Liver (tissue), 8 donors: ENCODE measurements at regions not wholly inside any gene's neighbourhood (a gene's known extent, or its start where the extent isn't known, plus 50 kb on each side); places are given as distances from the start of the nearest gene placed in this dataset.

Experiments used
- DNase-seq: peaks from one replicate; pipeline ENCODE4 v3.0.0-alpha.2; 2017; ENCODE audit warnings: low spot score
- H3K27ac ChIP-seq, 2 donors: one replicate each; pipeline ENCODE4 v1.7.0; 2013; ENCODE audit warnings: inconsistent platforms in 2 of 2, low read length in 2 of 2, control low read depth in 1 of 2, low read depth in 1 of 2, mild to moderate bottlenecking in 1 of 2
- H3K27me3 ChIP-seq, 4 donors: one replicate each; pipeline versions ENCODE4 v1.6.1 to v1.7.0; 2013; ENCODE audit warnings: low read length in 3 of 4, inconsistent platforms in 1 of 4, mild to moderate bottlenecking in 1 of 4, moderate library complexity in 1 of 4; ENCODE audit not compliant: control insufficient read depth in 4 of 4, insufficient read depth in 4 of 4
- H3K36me3 ChIP-seq, 4 donors: one replicate each; pipeline versions ENCODE4 v1.6.1 to v1.7.0; 2013; ENCODE audit warnings: low read length in 3 of 4, mild to moderate bottlenecking in 3 of 4, low read depth in 1 of 4, moderate library complexity in 1 of 4; ENCODE audit not compliant: control insufficient read depth in 4 of 4, insufficient read depth in 3 of 4
- H3K4me1 ChIP-seq, 4 donors: one replicate each; pipeline versions ENCODE4 v1.6.1 to v1.7.0; 2013; ENCODE audit warnings: low read length in 3 of 4, mild to moderate bottlenecking in 3 of 4, moderate library complexity in 1 of 4; ENCODE audit not compliant: control insufficient read depth in 4 of 4, insufficient read depth in 4 of 4
- H3K4me3 ChIP-seq, 3 donors: one replicate each; pipeline versions ENCODE4 v1.6.1 to v1.7.0; 2013; ENCODE audit warnings: low read length in 3 of 3, control low read depth in 1 of 3, low read depth in 1 of 3, mild to moderate bottlenecking in 1 of 3
- H3K9ac ChIP-seq, 2 donors: one replicate each; pipeline ENCODE4 v1.7.0; 2013; ENCODE audit warnings: low read length in 2 of 2, mild to moderate bottlenecking in 2 of 2, moderate library complexity in 2 of 2, control low read depth in 1 of 2, low read depth in 1 of 2
- H3K9me3 ChIP-seq, 4 donors: one replicate each; pipeline versions ENCODE4 v1.6.1 to v1.7.0; 2013; ENCODE audit warnings: low read length in 3 of 4; ENCODE audit not compliant: control insufficient read depth in 4 of 4
- CTCF ChIP-seq: fragments of 150-350 bp; IDR thresholded peaks from 2 replicates; pipeline ENCODE4 v1.5.1; 2017; ENCODE audit warnings: improper control_type of control experiment, low read depth, low read length; ENCODE audit not compliant: missing input control
- FOXA1 ChIP-seq: IDR thresholded peaks from 2 replicates; pipeline ENCODE4 v1.6.1; 2016; ENCODE audit warnings: antibody characterized with exemption
- HNF4G ChIP-seq: IDR thresholded peaks from 2 replicates; pipeline ENCODE4 v1.6.1; 2016; ENCODE audit warnings: antibody characterized with exemption
- YY1 ChIP-seq: IDR thresholded peaks from 2 replicates; pipeline ENCODE4 v1.6.1; 2016; ENCODE audit warnings: antibody characterized with exemption, mild to moderate bottlenecking
- ZBTB33 ChIP-seq: IDR thresholded peaks from 2 replicates; pipeline ENCODE4 v1.6.1; 2016; ENCODE audit warnings: antibody characterized with exemption
- WGBS: extraction: QIAGEN DNeasy Blood & Tissue Kit; methylation state at CpG from one replicate; pipeline ENCODE4 v1.1.7; 2013; 5-methylcytosine and 5-hydroxymethylcytosine counted together
- TF ChIP-seq, protein P1 (sequence below): IDR thresholded peaks from 2 replicates; pipeline ENCODE4 v1.6.1; 2016; ENCODE audit warnings: antibody characterized with exemption
- TF ChIP-seq, protein P2 (sequence below): IDR thresholded peaks from 2 replicates; pipeline ENCODE4 v1.6.1; 2016; ENCODE audit warnings: antibody characterized with exemption, mild to moderate bottlenecking
- donor health status: healthy.
- donor health status: healthy.
- donor health status: healthy.
- donor health status: healthy.
- donor health status: healthy.

DNA sequence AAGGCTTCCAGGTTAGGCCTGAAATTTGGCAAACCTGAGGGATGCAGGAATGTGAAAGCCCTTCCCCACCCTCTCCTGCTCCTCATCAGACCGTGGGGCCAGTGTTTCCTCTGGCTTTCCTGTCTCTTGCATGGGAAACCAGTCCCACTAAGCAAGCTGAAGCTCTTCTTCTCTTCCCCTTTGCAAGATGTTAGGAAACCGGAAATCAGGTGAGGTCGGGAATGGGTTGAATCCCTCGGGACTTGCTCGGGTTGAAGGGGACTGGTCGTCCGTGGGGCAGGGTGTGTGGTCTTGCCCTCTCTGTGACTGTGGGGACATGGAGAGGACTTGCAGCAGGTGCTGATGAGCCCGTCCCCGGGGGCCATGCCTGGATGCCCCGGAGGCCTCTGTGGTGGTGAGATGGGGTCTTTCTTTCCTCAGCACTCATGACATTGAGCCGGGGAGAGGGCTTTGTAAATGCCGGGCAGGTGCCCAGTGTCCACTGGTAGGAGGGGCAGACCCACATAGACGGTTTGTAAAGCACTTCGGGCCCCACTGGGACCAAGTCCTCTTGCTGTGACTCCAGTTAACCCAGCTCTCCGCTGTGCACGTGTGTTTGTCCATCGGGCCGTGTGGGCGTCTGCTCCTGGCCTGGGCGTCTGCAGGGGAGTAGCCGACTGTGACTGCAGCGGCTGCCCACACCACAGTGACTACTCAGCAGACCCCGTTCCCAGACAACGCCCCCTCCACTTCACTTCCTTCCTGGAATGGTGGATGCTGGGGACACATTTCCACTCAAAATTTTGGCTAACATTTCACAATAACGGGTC lies 373.9 kb downstream of the GLRX3 start:
- 76% methylated on average over 25 of the region's 25 CpGs for WGBS
- H3K4me3 ChIP-seq: no peak overlapping the region

More for the DNA sequence above, 373.9 kb downstream of the GLRX3 start:
- no peak for DNase-seq
- Histone ChIP-seq H3K36me3 (no peaks in the 10 kb centered on the region), H3K27ac (no peak overlapping the region), H3K9me3 (no peaks in the 10 kb centered on the region), H3K27me3 (peaks cover 0 to 2% (median 0%) of the 10 kb centered on the region in 4 donors), H3K4me1 (no peaks in the 10 kb centered on the region), H3K9ac (no peak overlapping the region)
- TF ChIP-seq HNF4G (no peak), CTCF (no peak), ZBTB33 (no peak), FOXA1 (no peak), YY1 (no peak)
- TF ChIP-seq, protein P1, sequence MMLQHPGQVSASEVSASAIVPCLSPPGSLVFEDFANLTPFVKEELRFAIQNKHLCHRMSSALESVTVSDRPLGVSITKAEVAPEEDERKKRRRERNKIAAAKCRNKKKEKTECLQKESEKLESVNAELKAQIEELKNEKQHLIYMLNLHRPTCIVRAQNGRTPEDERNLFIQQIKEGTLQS: no peak
- TF ChIP-seq, protein P2, sequence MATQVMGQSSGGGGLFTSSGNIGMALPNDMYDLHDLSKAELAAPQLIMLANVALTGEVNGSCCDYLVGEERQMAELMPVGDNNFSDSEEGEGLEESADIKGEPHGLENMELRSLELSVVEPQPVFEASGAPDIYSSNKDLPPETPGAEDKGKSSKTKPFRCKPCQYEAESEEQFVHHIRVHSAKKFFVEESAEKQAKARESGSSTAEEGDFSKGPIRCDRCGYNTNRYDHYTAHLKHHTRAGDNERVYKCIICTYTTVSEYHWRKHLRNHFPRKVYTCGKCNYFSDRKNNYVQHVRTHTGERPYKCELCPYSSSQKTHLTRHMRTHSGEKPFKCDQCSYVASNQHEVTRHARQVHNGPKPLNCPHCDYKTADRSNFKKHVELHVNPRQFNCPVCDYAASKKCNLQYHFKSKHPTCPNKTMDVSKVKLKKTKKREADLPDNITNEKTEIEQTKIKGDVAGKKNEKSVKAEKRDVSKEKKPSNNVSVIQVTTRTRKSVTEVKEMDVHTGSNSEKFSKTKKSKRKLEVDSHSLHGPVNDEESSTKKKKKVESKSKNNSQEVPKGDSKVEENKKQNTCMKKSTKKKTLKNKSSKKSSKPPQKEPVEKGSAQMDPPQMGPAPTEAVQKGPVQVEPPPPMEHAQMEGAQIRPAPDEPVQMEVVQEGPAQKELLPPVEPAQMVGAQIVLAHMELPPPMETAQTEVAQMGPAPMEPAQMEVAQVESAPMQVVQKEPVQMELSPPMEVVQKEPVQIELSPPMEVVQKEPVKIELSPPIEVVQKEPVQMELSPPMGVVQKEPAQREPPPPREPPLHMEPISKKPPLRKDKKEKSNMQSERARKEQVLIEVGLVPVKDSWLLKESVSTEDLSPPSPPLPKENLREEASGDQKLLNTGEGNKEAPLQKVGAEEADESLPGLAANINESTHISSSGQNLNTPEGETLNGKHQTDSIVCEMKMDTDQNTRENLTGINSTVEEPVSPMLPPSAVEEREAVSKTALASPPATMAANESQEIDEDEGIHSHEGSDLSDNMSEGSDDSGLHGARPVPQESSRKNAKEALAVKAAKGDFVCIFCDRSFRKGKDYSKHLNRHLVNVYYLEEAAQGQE: no peak
